ENCODE measurements at regions not wholly inside any gene's neighbourhood (a gene's known extent, or its start where the extent isn't known, plus 50 kb on each side); places are given as distances from the start of the nearest gene placed in this dataset.

- Histone ChIP-seq H3K27ac (no peak overlapping the region), H3K27me3 (no peaks in the 10 kb centered on the region), H3K4me1 (no peaks in the 10 kb centered on the region), H3K9me3 (no peaks in the 10 kb centered on the region), H3K36me3 (no peaks in the 10 kb centered on the region), H3K4me3 (no peak overlapping the region)
- TF ChIP-seq, protein P1, sequence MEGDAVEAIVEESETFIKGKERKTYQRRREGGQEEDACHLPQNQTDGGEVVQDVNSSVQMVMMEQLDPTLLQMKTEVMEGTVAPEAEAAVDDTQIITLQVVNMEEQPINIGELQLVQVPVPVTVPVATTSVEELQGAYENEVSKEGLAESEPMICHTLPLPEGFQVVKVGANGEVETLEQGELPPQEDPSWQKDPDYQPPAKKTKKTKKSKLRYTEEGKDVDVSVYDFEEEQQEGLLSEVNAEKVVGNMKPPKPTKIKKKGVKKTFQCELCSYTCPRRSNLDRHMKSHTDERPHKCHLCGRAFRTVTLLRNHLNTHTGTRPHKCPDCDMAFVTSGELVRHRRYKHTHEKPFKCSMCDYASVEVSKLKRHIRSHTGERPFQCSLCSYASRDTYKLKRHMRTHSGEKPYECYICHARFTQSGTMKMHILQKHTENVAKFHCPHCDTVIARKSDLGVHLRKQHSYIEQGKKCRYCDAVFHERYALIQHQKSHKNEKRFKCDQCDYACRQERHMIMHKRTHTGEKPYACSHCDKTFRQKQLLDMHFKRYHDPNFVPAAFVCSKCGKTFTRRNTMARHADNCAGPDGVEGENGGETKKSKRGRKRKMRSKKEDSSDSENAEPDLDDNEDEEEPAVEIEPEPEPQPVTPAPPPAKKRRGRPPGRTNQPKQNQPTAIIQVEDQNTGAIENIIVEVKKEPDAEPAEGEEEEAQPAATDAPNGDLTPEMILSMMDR (IDR thresholded peaks at IDR 0.05) = no peak
- TF ChIP-seq POLR2A (IDR thresholded peaks at IDR 0.05) = no peak
- no peak for TF ChIP-seq POLR2AphosphoS5 (IDR thresholded peaks at IDR 0.05)
- no peak for TF ChIP-seq EP300 (IDR thresholded peaks at IDR 0.05)
- ATAC-seq = no peak
- 57 to 94% methylated on average over 1 to 2 of the region's 2 CpGs for WGBS, 2 donors (ENCODE audit: low coverage in 1 of 2)
These were observed 225.8 kb downstream of the RNF152 start for GRCh38 chr18:61666876-61667590.

GRCh38 chr18:61664419-61665084 lies 228.3 kb downstream of the RNF152 start:
- Histone ChIP-seq H3K36me3 (no peaks in the 10 kb centered on the region), H3K9me3 (no peaks in the 10 kb centered on the region), H3K27me3 (no peaks in the 10 kb centered on the region), H3K27ac (no peak overlapping the region), H3K4me3 (no peak overlapping the region), H3K4me1 (no peaks in the 10 kb centered on the region)
- 76 to 82% methylated on average over 1 to 2 of the region's 6 CpGs for WGBS, 2 donors (ENCODE audit: low coverage in 1 of 2)
- no peak for ATAC-seq
- TF ChIP-seq POLR2AphosphoS5 (IDR thresholded peaks at IDR 0.05) (no peak), EP300 (IDR thresholded peaks at IDR 0.05) (no peak), POLR2A (IDR thresholded peaks at IDR 0.05) (no peak)
- TF ChIP-seq, protein P1 (IDR thresholded peaks at IDR 0.05) = no peak

- 82 to 90% methylated on average over 1 to 3 of the region's 3 CpGs for WGBS, 2 donors (ENCODE audit: low coverage in 1 of 2)
- no peak for ATAC-seq
- H3K4me1 ChIP-seq = no peaks in the 10 kb centered on the region
These were observed 230.1 kb downstream of the RNF152 start for GRCh38 chr18:61662726-61663125.

GRCh38 chr18:61658431-61658830 lies 234.4 kb downstream of the RNF152 start:
- Histone ChIP-seq H3K27ac (no peak overlapping the region), H3K9me3 (no peaks in the 10 kb centered on the region), H3K27me3 (no peaks in the 10 kb centered on the region), H3K4me1 (no peaks in the 10 kb centered on the region), H3K36me3 (no peaks in the 10 kb centered on the region), H3K4me3 (no peak overlapping the region)
- no peak for ATAC-seq
- TF ChIP-seq EP300 (IDR thresholded peaks at IDR 0.05) = no peak
- 44 to 86% methylated on average over 2 of the region's 2 CpGs for WGBS, 2 donors (ENCODE audit: low coverage in 1 of 2)

More at GRCh38 chr18:61662726-61663125, 230.1 kb downstream of the RNF152 start:
- Histone ChIP-seq H3K9me3 (no peaks in the 10 kb centered on the region), H3K27me3 (no peaks in the 10 kb centered on the region), H3K4me3 (no peak overlapping the region), H3K27ac (no peak overlapping the region), H3K36me3 (no peaks in the 10 kb centered on the region)
- TF ChIP-seq POLR2AphosphoS5 (IDR thresholded peaks at IDR 0.05) (no peak), EP300 (IDR thresholded peaks at IDR 0.05) (no peak), POLR2A (IDR thresholded peaks at IDR 0.05) (no peak)
- TF ChIP-seq, protein P1 (IDR thresholded peaks at IDR 0.05) = no peak

DNA sequence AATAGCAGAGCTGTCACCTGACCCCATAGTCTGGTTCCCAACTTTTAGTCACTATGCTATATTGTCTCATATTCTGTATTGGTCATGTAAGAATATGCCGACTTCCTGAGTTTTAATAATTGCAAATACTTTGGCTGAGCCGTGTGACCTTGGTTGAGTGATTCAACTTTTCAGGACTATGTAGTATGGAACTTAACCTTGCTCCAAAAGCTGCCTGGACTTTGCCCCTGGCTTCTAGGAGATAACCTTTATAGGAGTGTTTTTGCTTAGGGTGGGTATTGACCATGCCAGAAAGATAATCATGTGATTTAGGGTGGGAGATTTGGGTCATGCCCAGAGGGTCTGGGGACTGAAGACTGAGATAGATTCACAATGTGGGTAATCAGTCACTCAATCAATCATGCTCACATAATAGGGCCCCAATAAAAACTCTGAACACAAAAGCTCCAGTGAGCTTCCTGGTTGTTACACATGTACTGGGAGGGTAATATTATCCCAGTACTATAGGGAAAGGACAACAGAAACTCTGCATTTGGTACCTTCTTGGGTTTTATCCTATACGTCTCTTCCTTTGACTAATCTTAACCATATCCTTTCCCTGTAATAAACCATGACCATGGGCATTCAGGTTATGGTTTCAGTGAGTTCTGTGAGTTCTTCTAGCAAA lies 235.6 kb downstream of the RNF152 start:
- H3K36me3 ChIP-seq = no peaks in the 10 kb centered on the region
- no peaks in the 10 kb centered on the region for H3K27me3 ChIP-seq
- 88 to 92% methylated on average over 3 of the region's 3 CpGs for WGBS, 2 donors (ENCODE audit: low coverage in 1 of 2)
- ATAC-seq = no peak
- H3K27ac ChIP-seq = no peak overlapping the region
- no peak overlapping the region for H3K4me3 ChIP-seq
- TF ChIP-seq, protein P1 (IDR thresholded peaks at IDR 0.05) = no peak
- H3K9me3 ChIP-seq = no peaks in the 10 kb centered on the region
- H3K4me1 ChIP-seq = no peaks in the 10 kb centered on the region
